NOMO-1 treated with DMSO at 0.1 percent for 48 hours (cell line): ENCODE measurements at regions not wholly inside any gene's neighbourhood (a gene's known extent, or its start where the extent isn't known, plus 50 kb on each side); places are given as distances from the start of the nearest gene placed in this dataset.
"Not testable (repeated sequence)": the region's sequence is repeated elsewhere in the genome, so short reads cannot be mapped to it uniquely, and the experiment has no call there.

ENCODE experiments used
- DNase-seq: peaks from one replicate; lab custom pipeline; 2025; ENCODE audit not compliant: unreplicated experiment; lab: John Stamatoyannopoulos, UW

DNA sequence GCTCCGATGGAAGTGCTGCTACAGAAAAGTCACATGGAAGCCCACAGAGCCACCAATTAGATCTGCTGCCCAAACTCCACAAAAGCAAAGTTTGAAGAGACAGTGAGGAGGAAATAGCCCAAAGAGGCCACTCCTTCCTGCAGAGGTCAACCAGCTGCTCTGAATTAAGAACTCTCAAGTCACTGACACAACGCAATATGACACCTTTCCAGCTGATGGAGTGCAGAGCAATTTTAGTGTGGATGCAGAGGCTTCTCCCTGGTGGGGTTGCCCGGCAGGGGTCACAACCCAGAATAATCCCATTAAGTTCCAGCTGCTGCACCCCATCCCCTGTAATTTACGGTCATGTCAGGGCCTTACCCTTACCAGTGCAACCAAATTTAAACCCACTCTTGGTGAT lies 361.9 kb upstream of the JARID2 start:
- DNase-seq, result peak; percentile 76

DNA sequence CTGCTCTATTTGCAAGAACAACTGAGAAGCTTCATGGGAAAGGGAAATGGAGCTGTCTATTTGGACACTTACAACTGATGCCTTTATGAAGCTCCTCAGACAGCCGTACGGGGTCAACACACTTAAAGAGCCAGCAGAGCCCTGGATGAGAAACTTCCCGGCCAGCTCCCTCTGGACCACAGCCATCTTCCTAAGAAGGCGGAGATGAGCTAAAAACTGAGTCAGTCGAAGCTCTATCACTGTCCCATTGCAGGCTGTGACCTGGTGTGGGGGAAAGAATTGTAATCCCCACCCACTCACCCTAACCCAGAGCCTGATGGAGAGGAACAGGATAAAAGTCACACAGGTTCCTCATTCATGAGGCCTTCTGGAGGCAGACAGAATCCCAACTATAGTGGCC lies 360.4 kb upstream of the JARID2 start:
- no peak for DNase-seq

DNA sequence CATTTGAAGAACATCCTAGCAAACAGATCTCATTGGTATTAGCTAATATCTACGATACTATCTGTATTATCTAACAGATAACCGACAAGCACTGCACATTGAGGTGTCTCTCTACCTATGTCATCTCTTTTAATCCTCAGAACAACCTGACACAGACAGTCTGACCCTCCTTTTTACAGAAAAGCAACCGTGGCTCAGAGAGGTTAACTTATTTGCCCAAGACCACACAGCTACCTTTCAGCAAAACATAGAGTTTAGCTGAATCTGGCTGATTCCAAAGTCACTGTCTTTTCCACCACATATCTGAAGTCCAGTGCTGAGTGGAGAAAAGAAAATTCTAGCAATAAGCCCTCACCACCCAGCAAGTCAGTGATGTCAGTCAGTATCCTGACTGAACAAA lies 358.7 kb upstream of the JARID2 start:
- no peak for DNase-seq

DNA sequence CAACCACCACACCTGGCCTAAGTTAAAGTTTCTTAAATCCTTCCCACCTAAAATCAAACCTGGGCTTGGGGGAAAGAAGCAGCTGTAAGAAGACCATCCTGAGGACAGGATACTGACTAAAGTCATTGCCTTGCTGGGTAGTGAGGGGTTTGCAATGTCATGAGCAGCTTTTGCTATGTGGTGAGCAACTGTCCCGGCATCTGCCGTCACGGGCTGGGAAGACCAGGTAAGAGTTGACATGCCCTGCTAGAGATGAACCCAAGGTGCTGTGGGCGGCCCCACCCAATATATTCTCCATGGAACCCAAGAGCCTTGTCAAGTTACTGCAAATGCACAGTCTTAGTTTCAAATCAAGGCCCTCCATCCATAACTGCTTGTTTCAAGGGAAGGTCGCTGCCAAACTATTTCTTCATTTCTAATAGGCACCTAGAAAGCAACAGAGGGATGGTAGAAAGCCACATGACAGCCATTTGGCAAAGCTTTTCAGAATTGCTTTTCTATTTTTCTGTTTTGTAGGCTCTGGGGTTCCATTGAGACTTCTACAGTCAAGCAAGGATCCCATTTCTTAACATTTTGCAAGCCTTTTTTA lies 357.8 kb upstream of the JARID2 start:
- no peak for DNase-seq

DNA sequence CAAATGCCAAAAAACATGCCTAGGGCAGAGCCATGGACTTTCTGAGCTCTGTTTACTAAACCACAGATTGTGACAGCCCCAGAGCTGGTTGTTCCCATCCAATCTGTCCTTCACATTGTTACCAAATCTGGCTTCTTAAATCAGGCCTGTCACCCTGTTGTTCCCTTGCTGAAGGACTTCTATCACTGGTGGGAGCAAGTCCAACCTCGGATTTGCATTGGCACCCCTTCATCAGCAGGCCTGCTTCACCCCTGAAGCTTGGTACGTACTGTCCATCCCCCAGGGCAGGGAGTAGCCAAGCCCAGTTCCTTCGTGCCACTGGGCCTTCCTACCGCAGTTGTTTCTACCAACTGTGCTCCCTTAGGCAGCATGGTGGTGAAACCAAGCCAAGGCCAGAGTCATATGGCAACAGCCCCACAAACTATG lies 357.3 kb upstream of the JARID2 start:
- DNase-seq, result peak; percentile 15

DNA sequence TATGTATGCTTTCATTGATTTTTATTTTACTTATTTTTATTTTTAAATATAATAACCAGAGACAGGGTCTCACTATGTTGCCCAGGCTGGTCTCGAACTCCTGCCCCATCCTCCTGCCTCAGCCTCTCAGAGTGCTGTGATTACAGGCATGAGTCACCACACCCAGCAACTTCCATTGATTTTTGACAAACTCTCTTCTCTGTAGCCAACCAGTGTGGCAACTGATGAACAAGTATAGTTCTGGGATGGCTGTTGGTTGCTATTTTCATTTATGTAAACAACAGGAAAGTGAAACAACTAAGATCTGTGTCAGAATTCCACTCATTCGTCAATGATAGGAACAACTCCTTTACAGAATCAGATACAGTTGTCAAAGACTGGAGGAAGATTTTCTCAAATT lies 356.7 kb upstream of the JARID2 start:
- DNase-seq, result no peak

DNA sequence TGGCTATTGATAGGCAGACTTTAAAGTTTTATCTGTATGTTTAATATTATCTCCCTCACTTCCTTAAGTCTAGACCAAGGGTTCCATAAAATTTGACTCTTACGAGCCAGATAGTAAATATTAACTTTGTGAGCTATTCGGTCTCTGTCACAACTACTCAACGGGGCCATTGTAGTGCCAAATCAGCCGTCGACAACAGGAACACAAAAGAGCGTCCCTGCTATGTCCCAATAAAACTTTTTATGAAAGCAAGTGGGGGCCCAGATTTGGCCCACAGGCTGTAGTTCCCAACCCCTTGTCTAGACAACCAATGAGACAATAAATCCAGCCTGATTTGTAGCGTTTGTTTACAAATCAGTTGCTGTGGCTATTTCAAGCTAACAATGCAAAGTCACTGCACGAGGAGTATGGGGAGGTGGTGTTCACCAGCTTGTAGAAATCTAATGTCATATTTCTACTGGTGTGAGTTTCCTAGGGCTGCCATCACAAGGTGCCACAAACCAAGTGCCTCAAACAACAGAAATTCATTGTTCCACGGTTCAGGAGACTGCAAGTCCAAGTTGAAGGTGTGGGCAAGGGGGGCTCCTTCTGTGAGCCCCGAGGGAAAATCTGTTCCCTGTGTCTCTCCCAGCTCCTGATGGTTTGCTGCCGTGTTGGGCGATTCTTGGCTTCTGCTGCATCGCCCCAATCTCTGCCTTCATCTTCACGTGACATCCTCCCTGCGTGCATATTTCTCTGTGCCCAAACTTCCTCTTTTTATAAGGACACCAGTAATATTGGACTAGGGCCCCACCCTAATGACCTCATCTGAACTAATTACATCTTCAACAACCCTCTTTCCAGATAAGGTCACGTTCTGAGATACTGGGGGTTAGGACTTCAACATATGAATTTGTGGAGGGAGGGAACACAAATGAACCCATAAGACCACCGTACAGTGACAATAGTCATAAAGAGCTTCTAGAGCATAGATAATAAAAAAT lies 356.0 kb upstream of the JARID2 start:
- peak; percentile 61 for DNase-seq

DNA sequence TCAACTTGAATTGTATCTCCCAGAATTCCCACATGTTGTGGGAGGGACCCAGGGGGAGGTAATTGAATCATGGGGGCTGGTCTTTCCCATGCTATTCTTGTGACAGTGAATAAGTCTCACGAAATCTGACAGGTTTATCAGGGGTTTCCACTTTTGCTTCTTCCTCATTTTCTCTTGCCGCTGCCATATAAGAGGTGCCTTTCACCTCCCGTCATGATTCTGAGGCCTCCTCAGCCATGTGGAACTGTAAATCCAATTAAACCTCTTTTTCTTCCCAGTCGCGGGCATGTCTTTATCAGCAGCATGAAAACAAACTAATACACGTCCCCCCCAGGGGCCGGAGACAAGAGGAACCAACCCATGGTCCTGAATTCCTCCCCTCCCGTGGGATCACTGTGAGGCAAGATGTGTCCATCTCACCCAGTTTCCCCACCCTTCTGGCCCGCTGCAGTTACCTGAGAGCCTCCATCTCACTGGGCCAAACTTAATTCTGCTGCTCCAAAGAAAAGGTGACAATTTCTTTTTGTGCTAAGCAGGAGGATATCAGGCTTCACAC lies 354.0 kb upstream of the JARID2 start:
- not testable (repeated sequence) for DNase-seq

DNA sequence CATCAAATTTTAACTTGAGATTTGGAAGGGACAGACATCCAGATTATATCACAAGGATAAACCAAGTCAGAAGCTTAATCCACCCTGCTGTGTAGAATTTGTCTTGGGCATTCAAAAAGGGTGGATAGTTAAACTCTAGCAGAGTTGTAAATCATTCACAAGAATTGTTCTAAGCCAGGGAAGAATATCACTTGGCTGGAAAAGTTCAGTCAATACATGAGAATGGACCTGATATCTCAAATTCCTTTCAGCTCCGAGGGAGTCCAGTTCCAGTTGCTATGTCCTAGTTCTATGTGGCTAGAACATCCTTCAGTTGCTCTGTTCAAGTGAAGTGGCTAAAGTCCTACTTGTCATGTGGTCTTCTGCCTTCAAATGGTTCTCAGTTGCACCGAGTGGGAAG lies 351.8 kb upstream of the JARID2 start:
- DNase-seq, result no peak

DNA sequence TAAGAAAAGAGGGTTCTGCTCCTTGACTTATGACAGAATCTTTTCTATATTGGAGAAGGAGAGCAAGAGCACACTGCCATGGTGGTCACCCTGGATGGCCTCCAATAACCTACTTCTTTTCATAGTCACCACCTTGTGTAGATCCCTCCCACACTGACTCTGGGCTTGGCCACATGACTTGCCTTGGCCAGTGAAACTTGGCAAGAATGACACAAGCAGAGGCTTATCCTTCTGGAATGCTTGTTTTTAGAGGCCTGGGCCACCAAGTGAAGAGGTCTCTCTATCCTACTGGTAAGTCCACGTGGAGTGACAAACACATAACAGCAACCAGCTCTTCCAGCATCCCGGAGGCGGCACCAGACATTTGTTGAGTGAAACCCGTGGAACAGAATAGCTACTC lies 349.4 kb upstream of the JARID2 start:
- DNase-seq, result no peak

DNA sequence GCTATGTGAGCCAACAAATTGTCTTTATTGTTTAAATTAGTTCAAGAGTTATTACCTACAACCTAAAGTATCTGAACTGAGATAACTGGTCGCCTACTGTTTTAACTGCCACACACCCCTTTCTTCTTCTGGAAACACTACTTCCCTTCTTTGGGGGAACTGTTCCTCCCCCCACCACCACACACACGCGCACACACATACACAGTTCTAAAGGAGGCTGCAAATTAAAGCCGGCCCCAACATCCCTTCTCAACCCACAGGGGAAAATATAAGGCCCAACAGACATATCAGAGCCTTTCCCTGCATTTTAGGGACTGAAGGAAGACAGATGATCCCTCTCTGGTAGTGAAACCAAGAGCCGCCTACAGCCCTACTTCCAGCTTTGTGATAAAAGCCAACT lies 348.0 kb upstream of the JARID2 start:
- DNase-seq, result peak; percentile 95

DNA sequence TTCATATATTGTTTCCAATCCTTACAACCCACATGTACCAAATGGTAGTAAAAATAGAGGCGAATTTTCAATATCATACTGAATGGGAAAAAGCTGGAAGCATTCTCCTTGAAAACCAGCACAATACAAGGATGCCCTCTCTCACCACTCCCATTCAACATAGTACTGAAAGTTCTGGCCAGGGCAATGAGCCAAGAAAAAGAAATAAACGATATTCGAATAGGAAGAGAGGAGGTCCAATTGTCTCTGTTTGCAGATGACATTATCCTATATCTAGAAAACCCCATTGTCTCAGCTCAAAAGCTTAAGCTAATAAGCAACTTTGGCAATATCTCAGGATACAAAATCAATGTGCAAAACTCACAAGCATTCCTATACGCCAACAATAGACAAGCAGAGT lies 346.4 kb upstream of the JARID2 start:
- DNase-seq, result not testable (repeated sequence)

DNA sequence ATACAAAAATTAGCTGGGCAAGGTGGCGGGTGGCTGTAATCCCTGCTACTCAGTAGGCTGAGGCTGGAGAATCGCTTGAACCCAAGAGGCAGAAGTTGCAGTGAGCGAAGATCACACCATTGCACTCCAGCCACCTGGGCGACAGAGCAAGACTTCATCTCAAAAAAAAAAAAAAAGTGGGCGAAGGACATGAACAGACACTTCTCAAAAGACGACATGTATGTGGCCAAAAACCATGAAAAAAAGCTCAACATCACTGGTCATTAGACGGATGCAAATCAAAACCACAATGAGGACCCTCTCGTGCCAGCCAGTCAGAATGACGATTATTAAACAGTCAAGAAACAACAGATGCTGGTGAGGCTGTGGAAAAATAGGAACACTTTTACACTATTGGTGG lies 344.9 kb upstream of the JARID2 start:
- DNase-seq, result no peak

DNA sequence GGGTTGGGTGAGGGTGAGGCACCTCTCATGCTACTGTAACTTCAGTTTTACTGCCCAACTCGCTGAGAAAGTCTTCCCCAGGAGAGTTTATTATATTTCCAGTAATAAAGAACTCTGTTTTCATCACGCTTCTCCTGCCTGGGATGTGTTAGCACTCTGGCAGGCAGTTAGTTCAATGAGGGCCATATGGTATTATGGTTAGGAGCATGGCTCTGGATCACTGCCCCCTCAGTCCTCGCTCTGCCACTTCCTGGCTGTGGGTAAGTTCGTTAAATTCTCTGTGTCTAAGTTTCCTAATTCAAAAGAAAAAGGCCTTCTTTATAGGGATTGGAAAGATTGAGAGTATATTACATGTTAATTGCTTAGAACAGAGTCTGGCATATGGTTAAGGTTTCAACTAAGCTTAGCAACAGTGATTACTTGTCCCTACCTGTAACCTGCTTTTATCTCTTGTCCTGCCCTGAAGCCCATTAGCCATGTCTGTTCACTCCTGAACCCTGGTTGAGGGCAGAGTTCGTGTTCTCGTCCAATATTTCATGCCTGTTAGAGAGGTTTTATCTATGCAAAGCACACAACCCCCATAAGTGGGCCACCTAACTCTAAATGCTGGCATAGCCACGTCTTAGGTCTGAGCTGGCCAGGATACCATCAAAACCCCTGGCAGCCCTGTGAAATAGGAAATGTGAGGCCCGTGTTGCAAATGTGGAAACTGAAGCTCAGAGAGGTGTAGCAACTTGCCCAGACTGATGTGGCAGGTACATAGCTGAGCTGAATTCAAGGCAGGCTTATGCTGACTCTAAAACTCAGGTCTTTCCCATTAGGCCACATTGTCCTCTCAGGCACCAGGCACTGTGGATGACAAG lies 342.5 kb upstream of the JARID2 start:
- DNase-seq, result peak; percentile 26

DNA sequence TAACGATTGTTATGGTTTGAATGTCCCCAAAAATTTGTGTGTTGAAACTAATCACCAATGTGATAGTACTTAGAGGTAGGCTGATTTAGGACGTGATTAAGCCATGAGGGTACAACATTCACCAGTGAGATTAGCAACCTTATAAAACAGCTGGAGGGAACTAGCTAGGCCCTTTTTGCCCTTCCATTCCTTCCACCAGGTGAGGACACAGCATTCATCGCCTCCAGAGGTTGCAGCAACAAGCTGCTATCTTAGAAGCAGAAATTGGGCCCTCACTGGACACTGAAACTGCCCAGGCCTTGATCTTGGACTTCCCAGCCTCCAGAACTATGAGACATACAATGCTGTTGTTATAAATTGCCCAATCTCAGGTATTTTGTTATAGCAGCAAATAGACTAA lies 340.7 kb upstream of the JARID2 start:
- DNase-seq, result no peak

DNA sequence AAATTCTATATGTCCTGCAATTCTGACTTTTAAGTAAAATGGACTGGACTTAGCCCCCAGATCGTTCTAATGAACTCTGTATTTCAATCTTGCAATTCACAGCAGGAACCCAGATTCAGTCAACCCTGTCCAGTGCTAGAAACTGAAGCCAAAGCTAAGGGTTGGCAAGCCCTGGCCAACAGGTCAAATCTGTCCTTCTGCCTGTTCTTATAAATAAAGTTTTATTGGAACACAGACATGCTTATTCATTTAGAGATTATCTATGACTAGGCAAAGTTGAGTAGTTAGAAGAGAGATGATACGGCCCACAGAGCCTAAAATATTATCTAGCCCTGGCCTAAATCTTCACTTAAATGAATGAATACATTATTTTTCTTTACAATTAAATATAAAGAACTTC lies 339.2 kb upstream of the JARID2 start:
- DNase-seq, result no peak

DNA sequence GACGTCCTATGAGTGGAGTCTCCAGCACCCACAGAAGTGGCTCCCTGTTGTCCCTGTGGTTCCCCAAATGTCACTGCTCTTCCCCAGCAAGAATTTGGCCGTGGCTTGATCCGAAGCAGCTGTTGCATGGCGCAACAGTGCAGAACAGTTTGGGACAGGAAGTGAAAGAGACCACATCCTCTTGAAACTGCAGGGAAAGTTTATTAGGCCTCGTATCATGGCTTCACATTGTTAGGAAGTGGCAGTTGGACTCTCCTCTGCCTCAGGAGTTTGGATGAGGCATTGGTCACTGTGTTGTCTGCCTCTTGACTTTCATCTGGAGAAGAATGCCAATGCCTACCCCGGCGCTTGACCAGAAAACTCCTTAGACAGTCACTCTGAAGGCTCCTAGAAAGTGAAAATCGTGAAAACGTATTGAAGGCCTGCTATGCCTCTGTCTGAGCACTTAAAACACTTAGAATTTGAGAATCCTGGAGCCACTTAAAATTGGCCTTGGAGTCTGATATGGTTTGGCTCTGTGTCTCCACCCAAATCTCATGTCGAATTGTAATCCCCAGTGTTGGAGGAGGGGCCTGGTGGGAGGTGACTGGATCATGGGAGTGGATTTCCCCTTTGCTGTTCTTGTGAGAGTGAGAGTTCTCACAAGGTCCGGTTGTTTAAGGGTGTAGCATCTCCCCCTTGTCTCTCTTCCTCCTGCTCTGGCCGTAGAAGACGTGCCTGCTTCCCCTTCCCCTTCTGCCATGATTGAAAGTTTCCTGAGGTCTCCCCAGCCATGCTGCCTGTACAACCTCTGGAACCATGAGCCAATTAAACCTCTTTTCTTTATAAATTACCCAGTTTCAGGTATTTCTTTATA lies 334.9 kb upstream of the JARID2 start:
- peak; percentile 98 for DNase-seq

DNA sequence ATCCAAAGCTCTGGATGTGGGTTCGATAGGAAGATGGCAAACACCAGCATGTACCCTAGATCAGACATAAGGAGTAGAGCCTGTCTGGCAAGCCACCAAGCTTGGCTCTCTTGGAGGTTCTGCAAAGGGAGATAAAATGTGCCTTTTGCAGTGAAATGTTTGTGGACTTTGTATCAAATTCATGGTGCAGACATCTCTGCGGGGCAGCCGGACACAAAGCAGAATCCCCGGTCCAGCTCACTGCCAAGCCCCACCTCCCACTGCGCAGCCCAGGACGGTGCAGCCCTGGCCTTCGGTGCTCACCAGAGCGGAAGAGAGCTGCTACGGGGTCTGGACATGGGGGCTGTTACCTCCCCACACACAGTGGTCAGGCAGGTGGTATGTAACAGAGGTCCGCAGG lies 333.6 kb upstream of the JARID2 start:
- DNase-seq, result no peak

DNA sequence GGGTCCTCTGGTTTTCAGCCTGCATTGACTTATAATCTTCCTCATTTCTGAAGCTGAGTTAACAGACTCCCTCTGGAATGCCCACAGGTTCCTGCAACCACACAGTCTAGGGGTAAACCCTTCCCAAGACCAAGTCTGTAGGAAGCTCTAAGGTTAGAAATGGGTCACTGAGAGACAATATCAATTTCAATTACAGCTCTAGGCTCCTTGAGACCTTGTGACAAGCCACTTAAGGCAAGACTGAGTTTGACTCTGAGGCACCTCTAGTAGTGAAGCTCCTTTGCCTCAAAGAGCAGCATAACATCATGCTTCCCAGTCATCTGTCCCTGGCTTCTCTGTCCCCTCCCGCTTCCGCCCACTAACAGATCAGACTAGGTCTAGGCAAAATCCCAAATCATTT lies 333.2 kb upstream of the JARID2 start:
- DNase-seq, result no peak

DNA sequence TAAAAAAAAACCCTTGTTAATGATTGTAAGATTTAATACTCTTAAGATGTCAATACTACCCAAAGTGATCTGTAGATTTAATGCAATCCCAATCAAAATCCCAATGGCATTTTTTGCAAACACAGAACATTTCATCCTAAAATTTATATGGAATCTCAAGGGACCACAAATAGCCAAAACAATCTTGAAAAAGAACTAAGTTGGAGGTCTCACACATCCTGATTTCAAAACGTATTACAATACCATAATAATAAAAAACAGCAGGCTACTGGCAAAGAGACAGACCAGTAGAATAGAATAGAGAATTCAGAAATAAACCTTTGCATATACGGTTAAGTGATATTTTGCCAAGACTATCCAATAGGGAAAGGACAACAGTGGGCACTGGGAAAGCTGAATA lies 331.9 kb upstream of the JARID2 start:
- DNase-seq, result no peak
